GM19468 (cell line): ENCODE measurements at regions not wholly inside any gene's neighbourhood (a gene's known extent, or its start where the extent isn't known, plus 50 kb on each side); places are given as distances from the start of the nearest gene placed in this dataset.
"Not testable (repeated sequence)": the region's sequence is repeated elsewhere in the genome, so short reads cannot be mapped to it uniquely, and the experiment has no call there.

Source experiments
- ATAC-seq: cut with Tn5 transposase; IDR thresholded peaks from one replicate; pipeline ENCODE4 v1.9.1; 2021; ENCODE audit warnings: mild to moderate bottlenecking, moderate library complexity, moderate number of reproducible peaks; ENCODE audit not compliant: unreplicated experiment; ENCODE audit errors: extremely low read depth

DNA sequence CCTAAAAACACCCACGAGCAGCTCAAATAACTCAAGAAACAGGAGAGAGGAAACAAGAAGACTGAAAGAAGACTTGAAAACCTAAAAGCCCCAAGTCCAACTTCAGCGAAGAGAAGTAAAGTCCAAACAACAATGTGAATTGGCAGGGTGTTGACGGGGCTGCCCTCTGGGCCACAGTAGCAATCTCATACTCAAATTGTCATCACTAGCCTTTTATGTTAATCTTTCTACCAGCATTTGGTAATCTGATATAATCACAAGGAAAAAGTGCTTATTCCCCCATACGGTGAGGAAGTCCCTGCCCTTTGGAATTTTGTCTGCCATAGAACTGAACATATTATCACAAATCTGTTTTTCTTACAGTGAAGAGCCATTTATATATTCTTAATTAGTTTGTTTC is 51.5 kb upstream of the IFNE start:
- no peak for ATAC-seq

DNA sequence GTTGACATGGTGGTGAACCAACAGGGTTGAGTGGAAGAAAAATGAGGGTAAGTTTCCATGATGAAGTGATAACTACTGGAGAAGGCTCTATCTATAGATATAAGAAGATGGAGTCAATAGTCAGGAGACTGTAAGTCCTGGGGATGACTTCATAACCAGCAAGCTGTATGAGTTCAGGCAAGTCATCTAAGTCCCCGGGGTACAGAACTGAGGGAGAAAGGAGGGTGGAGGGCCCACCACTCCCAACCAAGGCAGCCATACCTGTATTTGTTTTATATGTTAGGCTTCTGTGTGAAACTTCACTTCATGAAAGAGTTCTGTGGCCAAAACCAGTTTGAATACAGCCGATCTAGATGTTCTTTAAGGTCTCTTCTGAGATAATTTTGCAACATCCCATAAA is 53.3 kb upstream of the IFNE start:
- ATAC-seq: no peak

DNA sequence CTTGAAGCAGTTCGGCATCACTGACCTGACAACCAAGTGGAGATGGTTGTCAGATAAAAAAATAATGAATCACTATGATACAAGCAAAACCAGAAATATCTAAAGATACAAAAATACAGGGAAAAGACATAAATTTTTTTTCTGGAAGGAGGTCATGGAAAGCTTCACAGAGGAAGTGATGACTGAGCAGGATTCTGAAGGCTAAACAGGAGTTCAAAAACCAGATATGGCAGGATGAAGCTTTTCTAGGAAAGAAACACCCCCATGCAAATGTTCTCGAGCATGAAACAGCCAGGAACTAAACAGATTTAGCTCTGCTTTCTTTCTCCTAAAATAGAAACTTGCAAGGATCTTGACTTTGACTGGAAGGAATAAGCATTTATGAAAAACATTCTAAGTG is 60.7 kb upstream of the IFNE start:
- no peak for ATAC-seq

DNA sequence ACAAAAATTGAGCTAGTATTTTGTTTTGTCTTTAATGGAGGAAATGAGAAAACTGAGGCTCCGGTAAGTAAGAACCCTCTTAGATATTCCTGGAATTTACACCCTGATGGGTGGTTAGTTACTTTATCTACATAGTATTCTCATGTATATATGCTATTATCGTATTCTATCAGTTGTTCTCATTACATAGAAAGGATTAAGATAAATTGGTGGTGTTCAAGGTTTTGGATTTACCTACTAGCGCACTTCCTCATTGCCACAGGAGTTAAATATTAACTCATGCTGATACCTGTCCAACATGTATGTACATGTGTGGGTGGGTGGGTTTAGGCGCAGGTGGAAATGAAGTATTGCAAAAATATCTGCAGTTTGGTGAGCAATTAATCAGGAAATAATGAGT is 61.1 kb upstream of the IFNE start:
- no peak for ATAC-seq

DNA sequence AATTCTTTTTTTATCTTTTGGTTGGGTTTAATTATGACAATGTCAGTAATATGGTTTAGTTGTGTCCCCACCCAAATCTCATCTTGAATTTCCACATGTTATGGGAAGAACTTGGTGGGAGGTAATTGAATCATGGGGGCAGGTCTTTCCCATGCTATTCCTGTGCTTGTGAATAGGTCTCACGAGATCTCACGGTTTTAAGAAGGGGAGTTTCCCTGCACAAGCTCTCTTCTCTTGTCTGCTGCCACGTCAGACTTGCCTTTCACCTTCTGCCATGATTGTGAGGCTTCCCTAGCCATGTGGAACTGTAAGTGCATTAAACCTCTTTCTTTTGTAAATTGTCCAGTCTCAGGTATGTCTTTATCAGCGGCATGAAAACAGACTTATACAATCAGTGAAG is 61.7 kb upstream of the IFNE start:
- ATAC-seq: not testable (repeated sequence)

DNA sequence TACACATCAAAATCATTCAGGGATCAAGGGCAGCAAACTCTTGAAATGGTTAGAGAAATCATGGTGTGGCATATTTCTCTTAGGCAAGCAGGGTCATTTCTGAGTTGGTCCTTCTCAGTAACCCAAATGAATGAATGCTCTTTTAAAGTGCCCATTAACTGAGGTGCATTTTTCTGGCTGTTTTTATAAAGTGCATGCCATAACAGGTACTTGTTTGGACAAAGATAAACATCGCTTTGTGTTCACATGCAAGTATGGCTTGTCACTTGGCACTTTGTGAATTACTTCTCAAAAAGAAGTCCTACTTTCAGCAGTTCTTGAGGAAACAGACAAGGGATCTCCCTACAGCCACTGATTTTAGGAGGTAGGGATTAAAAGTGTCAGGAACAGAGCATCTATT is 64.8 kb upstream of the IFNE start:
- no peak for ATAC-seq

DNA sequence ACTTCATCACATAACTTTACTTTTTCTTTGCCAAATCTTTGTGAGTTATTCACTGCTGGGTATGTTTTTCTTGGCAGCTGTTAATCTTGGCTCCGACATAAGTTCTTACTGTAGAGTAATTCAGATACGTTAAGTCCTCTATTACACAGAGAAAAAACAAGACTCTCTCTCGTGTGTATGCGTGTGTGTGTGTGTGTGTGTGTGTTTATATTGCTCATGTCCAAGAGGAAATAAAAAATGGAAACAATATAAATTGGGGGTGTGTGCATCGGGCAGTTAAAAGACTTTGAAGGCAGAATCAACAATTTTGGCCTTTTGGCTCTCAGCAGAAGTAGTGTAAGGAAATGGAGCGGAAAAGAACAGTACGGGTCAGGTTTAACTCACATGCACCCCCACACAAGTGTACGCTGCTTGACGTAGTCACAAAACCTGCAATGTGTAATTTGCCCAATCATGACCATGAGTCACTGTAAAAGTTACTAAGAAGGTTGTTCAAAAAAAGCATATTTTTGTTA is 67.2 kb upstream of the IFNE start:
- no peak for ATAC-seq

DNA sequence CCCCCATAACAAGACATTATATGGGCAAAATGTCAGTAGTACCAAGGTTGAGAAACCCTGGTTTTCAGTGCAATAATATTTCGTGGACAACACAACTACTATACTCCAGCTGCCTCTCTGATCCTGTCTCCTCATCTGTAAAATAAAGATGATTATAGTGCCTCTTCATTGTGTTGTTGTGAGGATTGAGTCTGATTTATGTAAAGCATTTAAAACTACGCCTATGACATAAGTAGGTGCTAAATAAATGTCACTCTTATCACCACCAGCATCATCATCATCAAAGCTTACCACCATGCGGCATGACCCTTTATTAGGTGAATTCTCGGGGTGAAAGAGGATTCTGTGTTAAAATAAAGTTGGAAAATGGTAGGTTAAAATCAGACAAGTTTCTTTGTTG is 67.8 kb upstream of the IFNE start:
- ATAC-seq: no peak

DNA sequence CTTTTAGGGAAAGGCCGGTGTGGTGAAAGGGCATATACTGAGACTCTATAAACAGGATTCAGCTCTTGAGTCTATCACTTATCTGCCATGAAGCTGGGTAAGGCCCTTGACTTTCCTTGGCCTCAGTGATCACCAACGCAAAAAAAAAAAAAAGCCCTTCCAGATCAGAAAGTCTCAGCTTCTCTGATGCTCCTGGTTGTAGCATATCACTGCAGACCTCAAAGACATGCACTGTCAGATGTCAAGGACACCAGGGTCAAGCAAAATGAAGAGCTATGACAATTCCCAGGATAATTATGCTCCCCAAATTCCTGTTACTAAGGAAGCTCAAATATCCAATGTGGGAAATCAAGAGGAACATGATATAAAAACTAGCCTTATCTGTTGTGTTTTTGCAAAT is 68.3 kb upstream of the IFNE start:
- no peak for ATAC-seq

DNA sequence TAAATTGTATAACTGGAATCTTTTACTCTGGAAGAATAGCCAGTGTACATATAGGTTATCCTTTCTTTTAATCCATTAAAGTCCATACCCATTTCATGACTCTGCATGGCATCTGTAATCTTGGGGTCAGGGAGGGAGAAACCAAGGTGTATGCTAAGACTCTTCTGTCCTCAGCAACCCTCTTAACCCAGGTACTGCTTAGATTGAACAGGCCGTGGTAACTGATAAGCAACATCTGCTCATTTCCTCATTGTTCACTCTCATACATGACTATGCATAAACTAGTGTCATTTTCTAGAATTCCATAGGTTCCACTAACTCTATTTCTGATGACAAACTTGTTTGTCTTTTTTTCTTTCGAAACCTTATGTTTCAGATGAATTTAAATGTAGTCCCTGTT is 69.3 kb upstream of the IFNE start:
- ATAC-seq: no peak

DNA sequence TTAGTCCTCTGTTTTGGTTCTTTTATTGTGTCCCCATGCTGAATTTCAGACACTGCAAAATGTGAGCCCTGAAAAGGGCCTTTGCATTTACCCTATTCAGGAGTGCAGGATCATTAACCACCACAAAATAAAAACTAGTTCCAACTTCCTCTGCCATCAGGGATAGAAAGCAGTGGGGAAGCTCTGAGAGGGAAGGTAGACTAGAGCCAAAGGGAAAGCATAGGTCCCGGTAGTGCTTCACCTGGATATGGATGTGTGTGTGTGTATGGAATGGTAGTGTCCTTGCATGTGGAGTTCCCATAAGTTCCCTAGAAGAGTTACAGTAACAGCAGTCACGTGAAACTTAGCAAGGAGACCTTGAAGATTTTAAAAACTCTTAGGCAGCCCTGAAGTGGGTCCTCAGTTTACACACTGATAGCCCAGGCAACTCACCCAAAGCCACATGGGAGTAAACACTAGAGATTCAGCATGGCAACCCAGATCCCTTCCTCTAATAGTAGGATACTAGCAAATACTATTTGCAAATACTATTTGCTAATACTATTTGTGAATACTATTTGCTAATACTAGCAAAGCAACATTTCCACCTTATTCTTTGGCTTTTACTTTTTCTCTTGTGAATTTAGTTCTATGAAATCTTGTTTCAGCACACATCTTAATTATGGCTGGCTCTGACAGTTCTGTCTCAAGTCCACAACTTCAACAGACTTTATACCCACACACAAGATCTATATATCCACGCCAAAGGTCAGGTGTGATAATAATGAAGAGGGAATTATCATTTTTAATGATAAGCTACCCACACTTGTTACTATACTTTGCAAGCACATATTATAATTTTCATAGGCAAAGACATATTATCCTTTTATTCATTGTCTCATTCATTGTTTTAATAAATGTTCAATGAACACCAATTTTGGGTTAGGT is 70.4 kb upstream of the IFNE start:
- ATAC-seq: no peak

DNA sequence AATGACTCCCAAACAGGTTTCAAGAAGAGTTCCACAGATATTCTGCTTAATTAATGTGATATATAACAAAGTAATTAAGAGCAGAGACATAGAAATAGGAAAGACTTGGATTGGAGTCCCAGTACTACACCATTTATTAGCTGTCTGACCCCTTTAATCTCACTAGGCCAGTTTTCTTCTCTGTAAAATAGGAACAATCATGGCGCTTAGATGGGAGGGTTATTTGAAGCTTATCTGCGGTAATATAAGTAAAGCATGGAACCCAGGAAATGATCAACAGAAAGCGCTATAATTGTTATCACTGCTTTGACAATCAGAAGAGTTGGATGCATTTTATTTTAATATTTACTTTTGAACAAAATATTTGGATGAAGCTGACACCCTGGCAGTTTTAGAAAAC is 71.3 kb upstream of the IFNE start:
- ATAC-seq: no peak

DNA sequence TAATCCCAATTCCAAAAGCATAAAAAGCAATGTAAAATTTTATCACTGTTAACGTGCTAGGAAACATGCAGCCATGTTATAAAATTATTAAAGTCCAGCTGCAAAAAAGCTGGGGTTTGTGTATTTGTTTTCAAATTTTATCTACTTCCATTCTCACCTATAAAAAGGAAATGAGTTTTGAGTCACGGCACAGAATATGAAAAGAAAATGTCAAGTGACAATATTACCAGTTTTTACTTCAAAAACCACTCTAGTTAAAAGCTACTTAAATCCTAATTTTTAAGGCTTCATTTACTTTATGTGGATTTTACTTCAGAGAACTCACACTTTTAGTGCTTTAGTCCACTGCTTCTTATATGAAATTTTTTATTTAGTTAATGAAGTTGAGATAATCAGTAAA is 72.7 kb upstream of the IFNE start:
- ATAC-seq: no peak

DNA sequence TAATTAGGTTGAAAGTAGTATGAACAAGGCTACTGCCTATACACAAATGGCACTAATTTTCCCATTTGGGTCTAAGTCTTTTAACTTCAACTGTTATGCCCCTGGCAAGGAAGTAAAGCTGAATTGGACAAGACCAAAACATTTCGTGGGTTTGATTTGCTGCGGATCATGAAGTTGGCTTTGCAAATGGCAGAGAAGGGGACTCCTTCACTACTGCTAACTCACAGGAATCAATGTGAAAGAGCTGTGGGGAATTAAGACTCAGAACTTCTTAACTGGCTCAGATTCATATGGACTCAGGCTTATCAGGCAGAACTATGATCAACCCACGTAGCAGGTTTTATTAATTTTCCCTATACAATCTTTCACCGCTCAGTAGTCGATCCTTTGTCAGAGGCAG is 73.8 kb upstream of the IFNE start:
- ATAC-seq: no peak

DNA sequence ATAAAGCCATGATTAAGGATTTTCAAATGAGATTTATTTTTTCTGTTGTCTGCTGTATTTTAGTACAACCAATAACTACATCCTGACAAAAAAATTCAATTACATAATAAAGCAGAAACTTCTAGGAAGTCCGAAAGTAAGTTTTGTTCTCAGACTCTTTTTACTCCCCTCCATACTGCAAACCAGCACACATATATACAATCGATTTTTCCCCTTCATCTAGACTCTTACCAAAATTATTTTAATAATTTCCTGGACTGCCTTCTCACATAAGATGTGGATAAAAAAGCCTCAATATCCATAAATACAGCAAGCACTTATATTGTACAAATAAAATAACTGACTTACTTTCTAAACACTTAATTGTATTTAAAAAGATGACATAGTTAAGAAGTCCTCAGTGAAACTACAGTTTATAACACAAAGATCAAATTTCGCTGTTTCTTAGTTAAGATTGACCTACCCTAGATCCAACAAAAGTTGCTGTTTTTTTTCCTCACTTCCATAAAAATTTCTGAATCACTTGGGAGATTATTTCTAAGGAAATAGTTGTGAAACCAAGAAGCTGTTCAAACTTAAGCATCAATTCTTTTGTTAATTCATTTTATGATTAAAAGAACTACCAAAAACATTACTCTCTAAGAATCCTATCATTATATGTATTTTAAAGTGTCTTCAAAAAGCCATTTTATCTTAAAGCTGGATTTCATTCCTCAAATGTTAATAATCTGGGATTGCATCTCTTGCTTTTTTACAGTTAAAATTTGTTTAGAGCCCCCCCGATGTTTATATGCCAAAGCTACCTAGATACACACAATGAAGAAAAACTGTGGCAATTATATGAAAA is 74.7 kb upstream of the IFNE start:
- no peak for ATAC-seq

DNA sequence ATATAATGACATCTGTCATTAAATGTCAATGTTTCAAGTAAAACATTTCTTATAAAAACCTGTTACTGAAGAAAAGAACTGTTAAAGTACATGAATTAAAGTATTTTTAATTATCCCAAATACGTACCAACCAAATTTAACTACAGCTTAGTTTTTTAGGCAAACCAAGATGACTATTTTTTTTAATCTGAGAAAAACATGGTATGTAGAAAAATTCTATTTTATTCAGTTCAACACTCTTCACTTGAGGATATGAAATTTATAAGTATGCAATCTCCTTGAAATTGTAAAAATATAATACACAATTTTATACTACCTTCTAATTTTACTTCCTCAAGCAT is 75.3 kb upstream of the IFNE start:
- ATAC-seq: no peak

DNA sequence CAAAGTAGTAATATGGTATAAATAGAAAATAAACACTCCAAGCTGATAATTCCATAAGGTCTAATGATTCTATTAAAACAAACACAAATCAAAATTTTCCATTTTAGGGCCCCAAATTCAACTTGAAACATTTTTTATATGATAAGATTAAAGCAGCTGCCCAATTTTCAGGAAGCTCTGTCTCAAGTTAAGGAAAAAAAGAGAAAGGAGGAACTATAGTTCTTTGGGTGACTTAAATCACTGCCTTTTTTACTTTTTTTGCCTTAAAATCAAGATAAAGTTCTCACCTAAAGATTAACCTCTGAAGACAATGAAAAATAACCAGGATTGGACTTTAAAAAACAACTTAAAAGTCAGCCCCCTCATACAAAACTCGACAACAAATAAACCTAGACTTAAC is 76.0 kb upstream of the IFNE start:
- no peak for ATAC-seq

DNA sequence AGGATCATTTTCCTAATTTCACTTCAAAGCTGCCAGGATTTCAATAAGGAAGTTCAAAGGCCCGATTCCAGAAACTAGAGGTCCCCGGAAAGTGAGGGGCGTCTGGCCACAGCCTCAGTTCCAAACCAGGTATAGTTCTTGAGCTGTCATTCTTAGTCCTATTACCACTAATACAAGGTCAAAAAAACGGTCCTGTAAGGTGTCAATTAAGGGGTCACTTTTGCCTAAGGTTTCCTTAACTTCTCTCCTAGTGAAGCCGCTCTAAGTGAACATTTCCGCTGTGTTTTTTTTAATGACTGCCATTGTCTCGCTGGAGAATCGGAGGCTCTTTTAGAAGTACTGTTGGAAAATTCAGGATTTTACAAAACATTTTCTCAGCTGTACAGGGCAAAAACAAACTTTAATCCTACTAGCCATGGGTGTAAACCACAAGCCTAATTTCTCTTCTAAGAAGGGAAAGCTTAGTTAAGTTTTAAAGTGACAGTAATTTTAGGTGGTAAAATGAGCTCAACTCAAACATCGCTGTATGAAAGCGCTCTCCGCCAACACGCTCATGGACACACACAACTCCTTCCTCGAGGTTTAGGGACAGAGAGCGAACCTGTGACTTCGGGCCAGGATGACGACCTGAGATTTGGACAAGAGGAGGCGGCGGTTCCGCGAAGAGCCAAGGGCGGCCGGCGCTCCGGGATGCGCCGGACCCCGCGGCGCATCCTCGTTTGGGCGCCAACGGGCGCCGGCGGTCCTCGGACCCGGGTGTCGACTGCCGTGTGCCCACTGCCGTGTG is 76.7 kb upstream of the IFNE start:
- ATAC-seq: no peak

DNA sequence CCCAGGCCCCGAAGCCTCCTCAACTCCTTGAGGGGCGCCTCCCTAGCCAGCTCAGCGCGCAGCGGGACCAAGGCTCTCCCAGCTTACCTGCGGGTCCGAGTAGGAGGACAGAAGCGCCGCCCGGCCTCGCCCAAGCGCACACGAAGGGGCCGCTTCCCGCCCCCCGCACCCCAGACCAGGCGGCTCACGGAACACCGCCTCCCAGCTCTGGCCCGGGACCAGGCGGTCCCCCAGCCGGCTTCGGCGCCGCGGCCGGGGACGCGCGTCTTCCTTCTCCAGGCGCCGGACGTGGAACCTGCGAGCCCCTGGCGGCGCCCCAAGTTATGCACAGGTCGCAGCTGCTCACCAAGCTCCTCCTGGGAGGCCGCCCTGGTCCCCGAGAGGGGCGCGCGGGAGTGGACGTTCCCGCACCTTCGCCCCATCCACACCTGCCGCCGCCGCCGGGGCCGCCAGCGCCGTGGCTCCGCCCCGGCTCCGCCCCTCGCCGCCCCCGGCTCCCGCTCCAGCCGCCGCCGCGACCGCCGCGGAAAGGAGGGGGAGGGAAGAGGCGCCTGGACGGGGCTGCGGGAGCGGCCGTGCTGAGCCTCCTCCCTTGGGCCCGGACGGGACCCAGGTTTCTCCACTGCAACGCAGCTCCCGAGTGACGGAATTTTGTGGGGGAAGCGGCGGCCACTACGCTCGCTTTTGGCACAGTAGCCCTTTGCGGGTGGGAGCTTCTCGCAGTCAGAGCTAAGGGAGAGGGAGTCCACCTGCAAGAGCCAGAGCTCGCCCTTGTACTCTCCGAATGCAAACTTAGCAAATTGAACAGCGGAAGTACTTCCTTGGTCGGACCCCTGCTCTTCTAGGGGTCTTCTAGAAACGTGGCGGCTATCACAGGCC is 77.5 kb upstream of the IFNE start:
- peak; percentile 36 for ATAC-seq

DNA sequence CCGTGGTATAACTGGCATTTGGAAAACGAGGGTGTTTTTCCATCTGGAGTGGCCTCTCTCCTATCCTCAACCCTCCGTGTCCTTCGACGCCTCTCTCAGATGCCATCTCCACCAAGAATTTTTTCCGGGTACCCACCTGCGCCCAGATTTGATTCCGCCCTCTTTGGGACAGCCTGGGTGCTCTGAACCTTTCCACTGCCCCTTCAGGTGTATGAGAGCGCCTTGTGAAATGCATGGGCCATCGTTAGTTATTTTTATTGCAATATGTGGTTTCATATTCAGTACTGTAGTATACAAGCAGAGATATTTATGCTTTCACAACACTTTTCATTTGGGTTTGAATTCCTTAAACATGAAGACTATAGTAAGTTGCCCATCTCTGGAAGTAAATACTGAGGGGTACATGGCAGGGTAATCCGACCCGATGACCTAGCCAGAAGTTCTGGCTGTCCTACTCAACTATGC is 78.2 kb upstream of the IFNE start:
- ATAC-seq: no peak
